PC-9 (cell line): ENCODE measurements at regions not wholly inside any gene's neighbourhood (a gene's known extent, or its start where the extent isn't known, plus 50 kb on each side); places are given as distances from the start of the nearest gene placed in this dataset.
"Not testable (repeated sequence)": the region's sequence is repeated elsewhere in the genome, so short reads cannot be mapped to it uniquely, and the experiment has no call there.

ENCODE experiments used
- BruUV-seq: library from RNA; stranded (reverse); fragments of 400-500 nt; replicated peaks from 2 replicates; lab custom pipeline; 2021; lab: Mats Ljungman, UMichigan
- CTCF ChIA-PET: fragments of 300-600 bp; sonication (Branson Sonifier 250); formaldehyde crosslinking; loops from one replicate; lab custom pipeline; 2022; ENCODE audit warnings: antibody characterized with exemption; lab: Charles Lee
- POLR2A ChIA-PET: fragments of 300-600 bp; sonication (Branson Sonifier 250); formaldehyde crosslinking; loops from one replicate; lab custom pipeline; 2022; ENCODE audit warnings: antibody characterized with exemption; ENCODE audit not compliant: unreplicated experiment; lab: Charles Lee
- DNase-seq, 2 experiments: peaks; one replicate each; pipeline versions ENCODE4 v3.0.0 to v3.0.0-alpha.2; 2015 to 2022; ENCODE audit warnings: mixed read lengths in 1 of 2
- H2AFZ ChIP-seq: fragments of 200-600 bp; sonication (generic); 2 replicates; pipeline ENCODE4 v1.8.1; 2017; ENCODE audit warnings: antibody characterized with exemption
- H3F3A ChIP-seq: fragments of 200-600 bp; sonication (generic); 2 replicates; pipeline ENCODE4 v1.8.1; 2017; ENCODE audit warnings: antibody characterized with exemption, mild to moderate bottlenecking, low read depth; ENCODE audit not compliant: insufficient read depth
- H3K27ac ChIP-seq: fragments of 200-600 bp; sonication (generic); 2 replicates; pipeline ENCODE4 v1.6.1; 2016; ENCODE audit warnings: mixed run types
- H3K27me3 ChIP-seq: fragments of 200-600 bp; sonication (generic); 2 replicates; pipeline ENCODE4 v1.6.1; 2016; ENCODE audit warnings: low read depth, mixed run types; ENCODE audit not compliant: insufficient read depth
- H3K36me3 ChIP-seq: fragments of 200-600 bp; sonication (generic); 2 replicates; pipeline ENCODE4 v1.6.1; 2016; ENCODE audit warnings: low read depth, mixed run types
- H3K4me1 ChIP-seq: fragments of 200-600 bp; sonication (generic); replicated peaks from 2 replicates; pipeline ENCODE4 v1.6.1; 2016; ENCODE audit warnings: mixed run types; ENCODE audit not compliant: insufficient read depth
- H3K4me2 ChIP-seq: fragments of 200-600 bp; sonication (generic); 2 replicates; pipeline ENCODE4 v1.6.1; 2017; ENCODE audit warnings: mixed run types
- H3K4me3 ChIP-seq: fragments of 200-600 bp; sonication (generic); 2 replicates; pipeline ENCODE4 v1.6.1; 2016; ENCODE audit warnings: mixed run types
- H3K79me2 ChIP-seq: fragments of 200-600 bp; sonication (generic); 2 replicates; pipeline ENCODE4 v1.6.1; 2017; ENCODE audit warnings: low read depth, mixed run types
- H3K9me2 ChIP-seq: fragments of 200-600 bp; sonication (generic); 2 replicates; pipeline ENCODE4 v1.8.1; 2017; ENCODE audit warnings: mild to moderate bottlenecking; ENCODE audit not compliant: insufficient read depth
- H3K9me3 ChIP-seq: fragments of 200-600 bp; sonication (generic); 2 replicates; pipeline ENCODE4 v1.8.1; 2016; ENCODE audit warnings: low read depth; ENCODE audit not compliant: insufficient read depth
- H4K20me1 ChIP-seq: fragments of 200-600 bp; sonication (generic); 2 replicates; pipeline ENCODE4 v1.8.1; 2017; ENCODE audit not compliant: insufficient read depth
- EZH2 ChIP-seq: fragments of 200-600 bp; sonication (generic); IDR thresholded peaks from 2 replicates; pipeline ENCODE4 v1.8.0; 2017; ENCODE audit warnings: antibody characterized with exemption, low read depth
- intact Hi-C: fragments of 100-400 bp; cut with micrococcal nuclease; formaldehyde crosslinking; loops from one replicate; pipeline ENCODE4 v1.10.0; 2022; ENCODE audit not compliant: unreplicated experiment
- TF ChIP-seq, protein P1 (sequence below): fragments of 200-600 bp; sonication (generic); conservative IDR thresholded peaks from 2 replicates; pipeline ENCODE4 v1.6.1; 2017; ENCODE audit warnings: mixed run types, antibody characterized with exemption, mild to moderate bottlenecking, moderate library complexity

DNA sequence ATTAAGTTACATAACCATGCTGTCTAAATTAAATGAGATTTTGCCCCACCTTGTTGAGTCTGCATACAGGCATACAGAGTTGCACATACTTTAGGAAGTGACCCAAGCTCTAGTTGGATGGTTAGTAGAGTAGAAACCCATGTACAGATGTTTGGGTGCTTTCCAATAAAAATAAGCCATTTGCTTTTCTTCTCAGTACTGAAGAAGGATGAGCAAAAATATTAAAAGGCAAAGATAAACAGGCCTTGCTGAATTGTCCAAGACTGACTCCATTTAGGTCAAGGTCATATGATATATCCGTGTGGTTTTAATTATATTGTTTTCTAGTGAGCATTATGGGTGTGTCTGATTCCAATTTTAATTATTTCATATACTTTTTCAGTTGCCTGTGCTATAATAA, 589.4 kb downstream of the RFPL4B start:
- Histone ChIP-seq H3K4me3 (no peak overlapping the region), H3K79me2 (no peaks in the 10 kb centered on the region), H2AFZ (no peak overlapping the region), H3K9me2 (peaks cover 3% of the 10 kb centered on the region; the same call in 1 of the 2 replicates), H3K27ac (no peak overlapping the region), H3K4me2 (no peak overlapping the region), H3K9me3 (0 out of 2 replicates have a peak, but pooled peaks cover 5% of the 10 kb centered on the region), H3K36me3 (no peaks in the 10 kb centered on the region), H4K20me1 (no peaks in the 10 kb centered on the region), H3K4me1 (no peaks in the 10 kb centered on the region; the same call in 1 of the 2 replicates), H3K27me3 (no peaks in the 10 kb centered on the region), H3F3A (no peaks in the 10 kb centered on the region)
- intact Hi-C loops = no loop called here
- ChIA-PET CTCF (no interaction called here), POLR2A (no interaction called here)
- DNase-seq = no peak
- TF ChIP-seq, protein P1, sequence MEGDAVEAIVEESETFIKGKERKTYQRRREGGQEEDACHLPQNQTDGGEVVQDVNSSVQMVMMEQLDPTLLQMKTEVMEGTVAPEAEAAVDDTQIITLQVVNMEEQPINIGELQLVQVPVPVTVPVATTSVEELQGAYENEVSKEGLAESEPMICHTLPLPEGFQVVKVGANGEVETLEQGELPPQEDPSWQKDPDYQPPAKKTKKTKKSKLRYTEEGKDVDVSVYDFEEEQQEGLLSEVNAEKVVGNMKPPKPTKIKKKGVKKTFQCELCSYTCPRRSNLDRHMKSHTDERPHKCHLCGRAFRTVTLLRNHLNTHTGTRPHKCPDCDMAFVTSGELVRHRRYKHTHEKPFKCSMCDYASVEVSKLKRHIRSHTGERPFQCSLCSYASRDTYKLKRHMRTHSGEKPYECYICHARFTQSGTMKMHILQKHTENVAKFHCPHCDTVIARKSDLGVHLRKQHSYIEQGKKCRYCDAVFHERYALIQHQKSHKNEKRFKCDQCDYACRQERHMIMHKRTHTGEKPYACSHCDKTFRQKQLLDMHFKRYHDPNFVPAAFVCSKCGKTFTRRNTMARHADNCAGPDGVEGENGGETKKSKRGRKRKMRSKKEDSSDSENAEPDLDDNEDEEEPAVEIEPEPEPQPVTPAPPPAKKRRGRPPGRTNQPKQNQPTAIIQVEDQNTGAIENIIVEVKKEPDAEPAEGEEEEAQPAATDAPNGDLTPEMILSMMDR = no peak
- TF ChIP-seq EZH2 = no peak
- no TSS peak for BruUV-seq

DNA sequence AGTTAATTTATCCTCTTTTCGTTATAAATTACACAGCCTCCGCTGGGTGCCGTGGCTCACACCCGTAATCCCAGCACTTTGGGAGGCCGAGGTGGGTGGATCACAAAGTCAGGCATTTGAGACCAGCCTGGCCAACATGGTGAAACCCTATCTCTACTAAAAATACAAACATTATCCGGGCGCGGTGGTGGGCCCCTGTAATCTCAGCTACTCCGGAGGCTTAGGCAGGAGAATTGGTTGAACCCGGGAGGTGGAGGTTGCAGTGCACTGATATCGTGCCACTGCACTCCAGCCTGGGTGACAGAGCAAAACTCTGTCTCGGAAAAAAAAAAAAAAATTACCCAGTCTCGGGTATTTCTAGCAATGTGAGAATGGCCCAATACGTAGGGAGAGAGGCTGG, 590.6 kb downstream of the RFPL4B start:
- CTCF ChIA-PET, POLR2A ChIA-PET, H2AFZ ChIP-seq, H3K79me2 ChIP-seq, BruUV-seq, H3K4me2 ChIP-seq, H4K20me1 ChIP-seq, intact Hi-C loops, DNase-seq, H3K36me3 ChIP-seq, H3K27ac ChIP-seq, H3F3A ChIP-seq, H3K9me3 ChIP-seq, H3K4me1 ChIP-seq, H3K9me2 ChIP-seq, H3K4me3 ChIP-seq, H3K27me3 ChIP-seq: not testable (repeated sequence)

DNA sequence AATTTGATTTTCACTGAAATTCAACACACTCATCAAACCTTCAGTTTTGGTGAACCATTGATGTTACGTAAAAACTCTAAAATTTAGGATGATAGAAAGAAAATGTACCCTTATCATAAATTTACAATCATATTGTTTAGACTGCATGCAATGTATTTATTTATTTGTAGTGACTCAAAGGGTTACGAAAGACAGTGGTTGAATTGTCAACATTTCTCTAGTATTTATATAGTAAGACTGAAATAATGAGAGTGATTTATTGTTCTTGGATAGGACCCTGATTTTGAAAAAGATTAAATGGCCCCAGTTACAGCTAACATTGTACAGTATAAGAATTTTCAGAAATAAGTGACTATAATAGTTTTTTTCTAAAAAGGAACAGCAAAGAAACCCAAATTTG, 591.5 kb downstream of the RFPL4B start:
- intact Hi-C loops = no loop called here
- Histone ChIP-seq H3K9me2 (peaks cover 3% of the 10 kb centered on the region; the same call in 1 of the 2 replicates), H3F3A (no peaks in the 10 kb centered on the region), H3K36me3 (no peaks in the 10 kb centered on the region), H3K4me1 (no peaks in the 10 kb centered on the region; the same call in 1 of the 2 replicates), H2AFZ (no peak overlapping the region), H3K79me2 (no peaks in the 10 kb centered on the region), H3K4me2 (no peak overlapping the region), H3K27me3 (no peaks in the 10 kb centered on the region), H3K4me3 (no peak overlapping the region), H3K9me3 (no peaks in the 10 kb centered on the region), H3K27ac (no peak overlapping the region), H4K20me1 (no peaks in the 10 kb centered on the region)
- TF ChIP-seq, protein P1 = no peak
- no peak for TF ChIP-seq EZH2
- peak in 1 of 2 experiments; percentile 41 for DNase-seq
- POLR2A ChIA-PET = no interaction called here
- no TSS peak for BruUV-seq
- CTCF ChIA-PET = no interaction called here

DNA sequence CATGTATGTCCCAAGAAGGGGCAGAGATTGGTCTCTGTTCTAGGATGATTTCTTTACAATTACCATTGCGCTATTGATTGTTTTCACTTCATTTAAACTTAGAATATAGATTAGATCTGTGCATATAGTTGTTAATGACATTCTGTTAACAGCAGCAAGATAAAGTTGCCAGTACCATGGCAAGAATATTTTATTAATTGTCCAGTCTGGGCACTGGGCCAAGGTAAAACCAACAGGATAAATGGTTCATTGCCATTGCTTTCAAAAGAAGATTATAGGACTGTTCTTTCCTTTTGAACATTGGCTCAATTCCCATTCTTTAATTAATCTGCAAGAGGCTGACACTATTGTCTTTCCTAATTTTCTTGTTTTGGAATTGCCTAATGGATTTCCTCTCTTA, 592.4 kb downstream of the RFPL4B start:
- H3K79me2 ChIP-seq = no peaks in the 10 kb centered on the region
- no peaks in the 10 kb centered on the region for H3K9me3 ChIP-seq
- BruUV-seq = no TSS peak
- intact Hi-C loops = no loop called here
- no peaks in the 10 kb centered on the region; the same call in 1 of the 2 replicates for H3K4me1 ChIP-seq
- peaks cover 3% of the 10 kb centered on the region; the same call in 1 of the 2 replicates for H3K9me2 ChIP-seq
- TF ChIP-seq, protein P1 = no peak
- TF ChIP-seq EZH2 = no peak
- no peak overlapping the region for H3K4me3 ChIP-seq
- DNase-seq = no peak
- H3K27me3 ChIP-seq = no peaks in the 10 kb centered on the region
- ChIA-PET POLR2A (no interaction called here), CTCF (no interaction called here)
- no peak overlapping the region for H2AFZ ChIP-seq
- no peak overlapping the region for H3K27ac ChIP-seq
- H4K20me1 ChIP-seq = no peaks in the 10 kb centered on the region
- no peak overlapping the region for H3K4me2 ChIP-seq
- H3F3A ChIP-seq = no peaks in the 10 kb centered on the region
- H3K36me3 ChIP-seq = no peaks in the 10 kb centered on the region
